Neural cell (in vitro differentiated cells): ENCODE measurements at regions not wholly inside any gene's neighbourhood (a gene's known extent, or its start where the extent isn't known, plus 50 kb on each side); places are given as distances from the start of the nearest gene placed in this dataset.

Experiments
- H2AFZ ChIP-seq: fragments of 200-600, 300-800 bp; sonication (generic), shearing (Covaris generic); 2 replicates; pipeline ENCODE4 v1.6.0; 2014; ENCODE audit warnings: low read depth, mild to moderate bottlenecking, antibody characterized with exemption, low read length, moderate library complexity
- H3F3A ChIP-seq: fragments of 200-600 bp; shearing (Covaris generic); 2 replicates; pipeline ENCODE4 v1.6.1; 2016; ENCODE audit warnings: mild to moderate bottlenecking, moderate library complexity, mixed read lengths, antibody characterized with exemption, low read length; ENCODE audit not compliant: insufficient read depth, poor library complexity, severe bottlenecking
- H3K27ac ChIP-seq: fragments of 200-600, 300-800 bp; sonication (generic), shearing (Covaris generic); 2 replicates; pipeline ENCODE4 v1.5.1; 2014; ENCODE audit warnings: mild to moderate bottlenecking, low read length, moderate library complexity
- H3K27me3 ChIP-seq: fragments of 300-800, 200-600 bp; sonication (generic), shearing (Covaris generic); 2 replicates; pipeline ENCODE4 v1.6.0; 2014; ENCODE audit warnings: mild to moderate bottlenecking, low read depth, low read length, moderate library complexity; ENCODE audit not compliant: insufficient read depth
- H3K36me3 ChIP-seq: fragments of 300-800, 200-600 bp; sonication (generic), shearing (Covaris generic); 2 replicates; pipeline ENCODE4 v1.5.1; 2014; ENCODE audit warnings: mild to moderate bottlenecking, antibody characterized with exemption, low read length, moderate library complexity; ENCODE audit not compliant: insufficient read depth
- H3K4me2 ChIP-seq: fragments of 300-800, 200-600 bp; sonication (generic), shearing (Covaris generic); 2 replicates; pipeline ENCODE4 v1.6.0; 2014; ENCODE audit warnings: mild to moderate bottlenecking, low read length
- H3K4me3 ChIP-seq: fragments of 300-800, 200-600 bp; sonication (generic), shearing (Covaris generic); 2 replicates; pipeline ENCODE4 v1.5.1; 2014; ENCODE audit warnings: mild to moderate bottlenecking, low read length, moderate library complexity
- H3K79me2 ChIP-seq: fragments of 200-600 bp; shearing (Covaris generic); replicated peaks from 2 replicates; pipeline ENCODE4 v1.6.0; 2014; ENCODE audit warnings: mild to moderate bottlenecking, low read length, moderate library complexity; ENCODE audit not compliant: insufficient read depth
- H3K9ac ChIP-seq: fragments of 300-800, 200-600 bp; sonication (generic), shearing (Covaris generic); 2 replicates; pipeline ENCODE4 v1.6.1; 2016; ENCODE audit warnings: mild to moderate bottlenecking, low read length, mixed read lengths
- H3K9me2 ChIP-seq: fragments of 200-600 bp; shearing (Covaris generic); 2 replicates; pipeline ENCODE4 v1.6.1; 2016; ENCODE audit warnings: mild to moderate bottlenecking, low read length, mixed read lengths; ENCODE audit not compliant: insufficient read depth
- H3K9me3 ChIP-seq: fragments of 200-600, 300-800 bp; sonication (generic), shearing (Covaris generic); 2 replicates; pipeline ENCODE4 v1.6.1; 2016; ENCODE audit warnings: mild to moderate bottlenecking, mixed run types, low read length, moderate library complexity, mixed read lengths
- H4K20me1 ChIP-seq: fragments of 200-600 bp; shearing (Covaris generic); 2 replicates; pipeline ENCODE4 v1.6.1; 2016; ENCODE audit warnings: mild to moderate bottlenecking, mixed run types; ENCODE audit not compliant: insufficient read depth
- CTCF ChIP-seq: fragments of 450-650 bp; IDR thresholded peaks from 2 replicates; pipeline ENCODE4 v1.5.1; 2014; ENCODE audit warnings: antibody characterized with exemption, mild to moderate bottlenecking, moderate library complexity; ENCODE audit not compliant: poor library complexity, severe bottlenecking
- EP300 ChIP-seq: fragments of 450-650 bp; conservative IDR thresholded peaks from 2 replicates; pipeline ENCODE4 v1.6.1; 2014; ENCODE audit warnings: antibody characterized with exemption, mild to moderate bottlenecking, moderate library complexity; ENCODE audit not compliant: poor library complexity, severe bottlenecking
- EZH2 ChIP-seq: fragments of 200-600, 300-800 bp; shearing (Covaris generic), sonication (generic); IDR thresholded peaks from 2 replicates; pipeline ENCODE4 v1.6.1; 2014; ENCODE audit warnings: antibody characterized with exemption, low read length, borderline replicate concordance, mild to moderate bottlenecking; ENCODE audit not compliant: insufficient read depth, poor library complexity, severe bottlenecking
- MXI1 ChIP-seq: fragments of 450-650 bp; conservative IDR thresholded peaks from 2 replicates; pipeline ENCODE4 v1.6.1; 2014; ENCODE audit warnings: antibody characterized with exemption, mild to moderate bottlenecking; ENCODE audit not compliant: poor library complexity, severe bottlenecking
- POLR2AphosphoS5 ChIP-seq: IDR thresholded peaks from 2 replicates; pipeline ENCODE4 v1.6.1; 2012
- RAD21 ChIP-seq: fragments of 450-650 bp; conservative IDR thresholded peaks from 2 replicates; pipeline ENCODE4 v1.6.1; 2014; ENCODE audit warnings: antibody characterized with exemption, mild to moderate bottlenecking, moderate library complexity
- REST ChIP-seq: IDR thresholded peaks from 2 replicates; pipeline ENCODE4 v1.6.1; 2012; ENCODE audit warnings: borderline replicate concordance
- SMC3 ChIP-seq: fragments of 450-650 bp; conservative IDR thresholded peaks from 2 replicates; pipeline ENCODE4 v1.6.1; 2014; ENCODE audit warnings: antibody characterized with exemption, mild to moderate bottlenecking, moderate library complexity; ENCODE audit not compliant: poor library complexity
- TAF1 ChIP-seq: IDR thresholded peaks from 2 replicates; pipeline ENCODE4 v1.6.1; 2012; ENCODE audit warnings: low read depth

- no peaks in the 10 kb centered on the region for H4K20me1 ChIP-seq
- H3K9me2 ChIP-seq = no peaks in the 10 kb centered on the region
- H3K9me3 ChIP-seq = no peaks in the 10 kb centered on the region
- H3K27me3 ChIP-seq = no peaks in the 10 kb centered on the region
- H3F3A ChIP-seq = no peaks in the 10 kb centered on the region
- H3K27ac ChIP-seq = no peak overlapping the region
- H3K9ac ChIP-seq = no peak overlapping the region
- TF ChIP-seq REST = no peak
- TF ChIP-seq POLR2AphosphoS5 = no peak
- TF ChIP-seq SMC3 = no peak
- no peak for TF ChIP-seq EP300
- no peak for TF ChIP-seq RAD21
- no peak for TF ChIP-seq EZH2
- TF ChIP-seq CTCF = no peak
- no peak for TF ChIP-seq MXI1
- no peak for TF ChIP-seq TAF1
- no peaks in the 10 kb centered on the region for H3K79me2 ChIP-seq
- H3K36me3 ChIP-seq = no peaks in the 10 kb centered on the region
- H3K4me3 ChIP-seq = no peak overlapping the region
- no peak overlapping the region for H3K4me2 ChIP-seq
- H2AFZ ChIP-seq = no peak overlapping the region
Measured at GRCh38 chr6:44006872-44007303, 120.4 kb downstream of the MRPL14 start.

GRCh38 chr6:44006123-44006871 is 121.0 kb downstream of the MRPL14 start:
- Histone ChIP-seq H3K36me3 (no peaks in the 10 kb centered on the region), H2AFZ (no peak overlapping the region), H3K4me2 (no peak overlapping the region)

More at GRCh38 chr6:44006123-44006871, 121.0 kb downstream of the MRPL14 start:
- no peak overlapping the region for H3K9ac ChIP-seq
- no peaks in the 10 kb centered on the region for H3F3A ChIP-seq
- no peak overlapping the region for H3K4me3 ChIP-seq
- H3K9me2 ChIP-seq = no peaks in the 10 kb centered on the region
- H3K79me2 ChIP-seq = no peaks in the 10 kb centered on the region
- H3K27ac ChIP-seq = no peak overlapping the region
- no peaks in the 10 kb centered on the region for H3K9me3 ChIP-seq
- H4K20me1 ChIP-seq = no peaks in the 10 kb centered on the region
- no peaks in the 10 kb centered on the region for H3K27me3 ChIP-seq
- TF ChIP-seq CTCF (no peak), EZH2 (no peak)
